HS-27A (cell line): ENCODE measurements at regions not wholly inside any gene's neighbourhood (a gene's known extent, or its start where the extent isn't known, plus 50 kb on each side); places are given as distances from the start of the nearest gene placed in this dataset.

Experiments used
- DNase-seq: peaks from one replicate; pipeline ENCODE4 v3.0.0-alpha.2; 2012; ENCODE audit warnings: low read depth, missing footprints

- DNase-seq: no peak
These were observed 217.5 kb upstream of the RIOK2 start for GRCh38 chr5:97400537-97400936.

- DNase-seq: no peak
These were observed 222.9 kb upstream of the RIOK2 start for GRCh38 chr5:97405941-97406340.

GRCh38 chr5:97406946-97407676, 224.1 kb upstream of the RIOK2 start:
- DNase-seq: no peak

GRCh38 chr5:97408331-97408730, 225.3 kb upstream of the RIOK2 start:
- DNase-seq: no peak

- no peak for DNase-seq
These were observed 229.9 kb upstream of the RIOK2 start for GRCh38 chr5:97412959-97413358.

- DNase-seq: no peak
These were observed 234.9 kb upstream of the RIOK2 start for GRCh38 chr5:97417986-97418385.

GRCh38 chr5:97418462-97418861, 235.4 kb upstream of the RIOK2 start:
- DNase-seq: no peak

- no peak for DNase-seq
These were observed 237.6 kb upstream of the RIOK2 start for GRCh38 chr5:97420646-97421045.

- no peak for DNase-seq
These were observed 239.6 kb upstream of the RIOK2 start for GRCh38 chr5:97422678-97423077.

GRCh38 chr5:97425511-97425910, 242.5 kb upstream of the RIOK2 start:
- no peak for DNase-seq

- no peak for DNase-seq
These were observed 244.2 kb upstream of the RIOK2 start for GRCh38 chr5:97427235-97427634.

GRCh38 chr5:97434021-97434420, 251.0 kb upstream of the RIOK2 start:
- DNase-seq: no peak

- DNase-seq: no peak
These were observed 253.4 kb upstream of the RIOK2 start for GRCh38 chr5:97436405-97436804.

GRCh38 chr5:97443740-97444139, 260.7 kb upstream of the RIOK2 start:
- no peak for DNase-seq

GRCh38 chr5:97449172-97449571, 266.1 kb upstream of the RIOK2 start:
- no peak for DNase-seq

GRCh38 chr5:97452646-97453045, 269.6 kb upstream of the RIOK2 start:
- DNase-seq: no peak

GRCh38 chr5:97453263-97453662, 270.2 kb upstream of the RIOK2 start:
- no peak for DNase-seq

- no peak for DNase-seq
These were observed 271.0 kb upstream of the RIOK2 start for GRCh38 chr5:97454015-97454414.

- DNase-seq: no peak
These were observed 272.9 kb upstream of the RIOK2 start for GRCh38 chr5:97455996-97456395.

GRCh38 chr5:97458851-97459250, 275.8 kb upstream of the RIOK2 start:
- DNase-seq: no peak

GRCh38 chr5:97471951-97472350, 288.9 kb upstream of the RIOK2 start:
- DNase-seq: no peak

GRCh38 chr5:97475847-97476246, 292.8 kb upstream of the RIOK2 start:
- no peak for DNase-seq

- no peak for DNase-seq
These were observed 293.9 kb upstream of the RIOK2 start for GRCh38 chr5:97476852-97477534.

- no peak for DNase-seq
These were observed 295.4 kb upstream of the RIOK2 start for GRCh38 chr5:97478483-97478882.
